ENCODE measurements at regions not wholly inside any gene's neighbourhood (a gene's known extent, or its start where the extent isn't known, plus 50 kb on each side); places are given as distances from the start of the nearest gene placed in this dataset.

- H3K79me1 ChIP-seq (ENCODE audit: low read depth in 1 of 2, low read length in 2 of 2): no peaks in the 10 kb centered on the region
- no peaks in the 10 kb centered on the region for H3K9me1 ChIP-seq (ENCODE audit: insufficient read depth, low read length)
- in situ Hi-C loops (cut with MboI; ENCODE audit: low sequenced_read_pairs): no loop called here
- ATAC-seq (ENCODE audit: low read depth) (no peak), DNase-seq (no peak)
- no peak overlapping the region for H3K4ac ChIP-seq (ENCODE audit: low read depth, low read length)
- BruUV-seq (replicated peaks): no TSS peak
- H4K91ac ChIP-seq (ENCODE audit: insufficient read depth, low read depth, low read length): no peak overlapping the region
- no peak overlapping the region for H3K14ac ChIP-seq (replicated peaks; ENCODE audit: low read depth, low read length)
- H3K9me3 ChIP-seq (ENCODE audit: control insufficient read depth, insufficient read depth, low read length): no peaks in the 10 kb centered on the region
- no peaks in the 10 kb centered on the region for H3K36me3 ChIP-seq (ENCODE audit: control insufficient read depth, insufficient read depth, low read length)
- H3K27me3 ChIP-seq (ENCODE audit: control insufficient read depth, insufficient read depth, low read length): peaks cover 3% of the 10 kb centered on the region
- H3K4me2 ChIP-seq (ENCODE audit: low read depth, low read length): no peak overlapping the region
- no peak overlapping the region for H3K27ac ChIP-seq (ENCODE audit: insufficient read depth, low read length)
- no peak overlapping the region for H3K56ac ChIP-seq (ENCODE audit: extremely low read depth, insufficient read depth, low read length)
- dilution Hi-C loops (cut with HindIII; ENCODE audit: low sequenced_read_pairs, unreplicated experiment): no loop called here
- H4K8ac ChIP-seq (ENCODE audit: low read depth in 2 of 2, low read length in 2 of 2): no peak overlapping the region
- H2BK20ac ChIP-seq (ENCODE audit: low read depth, low read length): no peak overlapping the region
- H2AK5ac ChIP-seq (ENCODE audit: low read depth, low read length): no peak overlapping the region
- no peaks in the 10 kb centered on the region for H4K20me1 ChIP-seq (ENCODE audit: insufficient read depth, low read length)
- H2BK5ac ChIP-seq (ENCODE audit: low read depth, low read length, poor library complexity, severe bottlenecking): no peak overlapping the region
- no peak overlapping the region for H4K5ac ChIP-seq (ENCODE audit: low read depth, low read length)
- TF ChIP-seq CHD1 (IDR thresholded peaks at IDR 0.05; ENCODE audit: low read depth, low read length) (no peak), CTCF (conservative IDR thresholded peaks at IDR 0.05; ENCODE audit: low read depth, low read length) (no peak), CEBPB (IDR thresholded peaks at IDR 0.05; ENCODE audit: low read depth, low read length) (no peak), RAD21 (IDR thresholded peaks at IDR 0.05; ENCODE audit: low read length) (no peak), FOS (IDR thresholded peaks at IDR 0.05; ENCODE audit: low read depth, low read length) (no peak), NFE2L2 (IDR thresholded peaks at IDR 0.05; ENCODE audit: low read depth, low read length) (no peak), MAZ (IDR thresholded peaks at IDR 0.05; ENCODE audit: borderline replicate concordance, low read depth, low read length) (no peak), BHLHE40 (IDR thresholded peaks at IDR 0.05; ENCODE audit: low read depth, low read length) (no peak), RCOR1 (IDR thresholded peaks at IDR 0.05; ENCODE audit: insufficient replicate concordance, low read length) (no peak), MXI1 (IDR thresholded peaks at IDR 0.05; ENCODE audit: borderline replicate concordance, low read depth, low read length) (no peak), RFX5 (IDR thresholded peaks at IDR 0.05; ENCODE audit: low read depth, low read length) (no peak), POLR2A (IDR thresholded peaks at IDR 0.05; ENCODE audit: low read depth, low read length) (no peak), SMC3 (IDR thresholded peaks at IDR 0.05; ENCODE audit: low read depth, low read length) (no peak), MAFK (IDR thresholded peaks at IDR 0.05; ENCODE audit: low read depth, low read length) (no peak)
- TF ChIP-seq, protein P1, sequence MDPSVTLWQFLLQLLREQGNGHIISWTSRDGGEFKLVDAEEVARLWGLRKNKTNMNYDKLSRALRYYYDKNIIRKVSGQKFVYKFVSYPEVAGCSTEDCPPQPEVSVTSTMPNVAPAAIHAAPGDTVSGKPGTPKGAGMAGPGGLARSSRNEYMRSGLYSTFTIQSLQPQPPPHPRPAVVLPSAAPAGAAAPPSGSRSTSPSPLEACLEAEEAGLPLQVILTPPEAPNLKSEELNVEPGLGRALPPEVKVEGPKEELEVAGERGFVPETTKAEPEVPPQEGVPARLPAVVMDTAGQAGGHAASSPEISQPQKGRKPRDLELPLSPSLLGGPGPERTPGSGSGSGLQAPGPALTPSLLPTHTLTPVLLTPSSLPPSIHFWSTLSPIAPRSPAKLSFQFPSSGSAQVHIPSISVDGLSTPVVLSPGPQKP (IDR thresholded peaks at IDR 0.05; ENCODE audit: borderline replicate concordance, low read depth, low read length): no peak
- TF ChIP-seq, protein P2, sequence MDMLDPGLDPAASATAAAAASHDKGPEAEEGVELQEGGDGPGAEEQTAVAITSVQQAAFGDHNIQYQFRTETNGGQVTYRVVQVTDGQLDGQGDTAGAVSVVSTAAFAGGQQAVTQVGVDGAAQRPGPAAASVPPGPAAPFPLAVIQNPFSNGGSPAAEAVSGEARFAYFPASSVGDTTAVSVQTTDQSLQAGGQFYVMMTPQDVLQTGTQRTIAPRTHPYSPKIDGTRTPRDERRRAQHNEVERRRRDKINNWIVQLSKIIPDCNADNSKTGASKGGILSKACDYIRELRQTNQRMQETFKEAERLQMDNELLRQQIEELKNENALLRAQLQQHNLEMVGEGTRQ (IDR thresholded peaks at IDR 0.05; ENCODE audit: low read depth, low read length): no peak
- H2AK9ac ChIP-seq (replicated peaks; ENCODE audit: low read depth, low read length, poor library complexity): no peak overlapping the region
- no peak overlapping the region for H3K9ac ChIP-seq (ENCODE audit: low read depth, low read length)
- intact Hi-C loops (cut with micrococcal nuclease): no loop called here
- no peak overlapping the region for H2BK15ac ChIP-seq (ENCODE audit: low read depth, low read length)
- ChIA-PET POLR2A (ENCODE audit: unreplicated experiment) (no interaction called here), CTCF (interaction anchor here (0.6 kb wide), 1 partner anchor 190 kb away, joined by 4 read pairs; no protein-coding TSS in a partner anchor)
- no peak overlapping the region for H3K4me3 ChIP-seq (ENCODE audit: insufficient read depth, low read depth, low read length)
- H3K18ac ChIP-seq (ENCODE audit: low read depth, low read length): no peak overlapping the region
- H2BK120ac ChIP-seq (ENCODE audit: low read depth, low read length): no peak overlapping the region
- H3K4me1 ChIP-seq (ENCODE audit: control insufficient read depth, insufficient read depth, low read length): no peaks in the 10 kb centered on the region
- no CpG with 5 or more reads among the region's 6 CpGs for WGBS, 2 experiments (ENCODE audit: extremely low coverage in 2 of 2, insufficient read length in 1 of 2)
- no peak overlapping the region for H2AFZ ChIP-seq (replicated peaks; ENCODE audit: low read length, poor library complexity)
- no peak overlapping the region for H3K23ac ChIP-seq (ENCODE audit: low read depth, low read length)
These were observed 130.6 kb upstream of the SEMA6D start for GRCh38 chr15:47586653-47587224.

Measured in IMR-90 (cell line).